ENCODE measurements at regions not wholly inside any gene's neighbourhood (a gene's known extent, or its start where the extent isn't known, plus 50 kb on each side); places are given as distances from the start of the nearest gene placed in this dataset.
"Not testable (repeated sequence)": the region's sequence is repeated elsewhere in the genome, so short reads cannot be mapped to it uniquely, and the experiment has no call there.

DNA sequence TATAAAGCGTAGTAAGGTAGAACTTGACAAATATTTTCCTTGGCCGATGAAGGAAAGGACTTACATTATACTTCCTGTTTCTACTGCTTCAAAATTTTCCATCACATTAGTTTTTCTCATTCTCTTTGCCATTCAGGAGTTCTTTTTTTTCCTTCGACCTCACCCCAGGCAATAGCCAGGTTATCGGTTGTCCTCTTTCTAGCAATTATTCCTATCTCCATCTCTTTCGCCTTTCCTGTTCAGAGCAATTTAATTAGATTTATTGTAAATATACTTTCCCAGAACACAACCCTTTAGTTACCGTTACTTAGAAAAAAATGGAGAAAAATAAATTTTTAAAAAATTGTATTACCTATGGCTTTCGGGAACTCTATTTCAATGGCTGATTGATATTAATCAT lies 205.2 kb downstream of the KCNJ2 start:
- Histone ChIP-seq H3K4me3 (ENCODE audit: low read length) (no peak overlapping the region), H2AFZ (ENCODE audit: low read depth, low read length) (no peak overlapping the region), H3K9me3 (ENCODE audit: low read length) (no peaks in the 10 kb centered on the region), H3K36me3 (ENCODE audit: insufficient read depth, low read length) (no peaks in the 10 kb centered on the region), H3K4me1 (ENCODE audit: insufficient read depth, low read length) (peaks cover 7% of the 10 kb centered on the region), H3K27me3 (ENCODE audit: insufficient read depth, low read length) (no peaks in the 10 kb centered on the region)

DNA sequence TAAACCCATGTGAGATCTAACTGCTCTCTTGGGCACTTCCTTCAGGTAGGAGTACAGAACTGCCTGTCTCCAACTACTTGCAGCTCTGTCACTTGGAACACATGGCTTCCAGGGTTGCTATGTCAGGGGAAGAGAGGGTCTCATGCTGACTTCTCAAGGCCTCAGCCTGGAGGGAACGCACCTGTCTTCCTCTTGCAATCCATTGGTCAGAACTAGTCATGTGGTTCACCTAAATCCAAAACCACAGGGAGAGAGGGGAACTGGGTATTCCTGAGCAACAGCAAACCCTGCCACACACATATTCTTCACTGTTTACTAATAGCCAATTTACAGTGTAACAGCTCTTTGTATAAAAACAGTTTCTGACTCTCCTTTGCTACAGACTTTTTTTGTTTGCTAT lies 206.1 kb downstream of the KCNJ2 start:
- Histone ChIP-seq H3K9me3 (ENCODE audit: low read length) (no peaks in the 10 kb centered on the region), H2AFZ (ENCODE audit: low read depth, low read length) (no peak overlapping the region), H3K4me3 (ENCODE audit: low read length) (no peak overlapping the region), H3K36me3 (ENCODE audit: insufficient read depth, low read length) (no peaks in the 10 kb centered on the region), H3K27me3 (ENCODE audit: insufficient read depth, low read length) (no peaks in the 10 kb centered on the region), H3K4me1 (ENCODE audit: insufficient read depth, low read length) (peaks cover 7% of the 10 kb centered on the region)

GRCh38 chr17:70375813-70376770 lies 206.8 kb downstream of the KCNJ2 start:
- Histone ChIP-seq H3K36me3 (ENCODE audit: insufficient read depth, low read length) (no peaks in the 10 kb centered on the region), H3K27me3 (ENCODE audit: insufficient read depth, low read length) (no peaks in the 10 kb centered on the region), H3K4me3 (ENCODE audit: low read length) (no peak overlapping the region), H3K9me3 (ENCODE audit: low read length) (no peaks in the 10 kb centered on the region), H3K4me1 (ENCODE audit: insufficient read depth, low read length) (peaks cover 7% of the 10 kb centered on the region), H2AFZ (ENCODE audit: low read depth, low read length) (no peak overlapping the region)

- H3K9me3 ChIP-seq (ENCODE audit: low read length): no peaks in the 10 kb centered on the region
- H2AFZ ChIP-seq (ENCODE audit: low read depth, low read length): no peak overlapping the region
- no peaks in the 10 kb centered on the region for H3K4me1 ChIP-seq (ENCODE audit: insufficient read depth, low read length)
- H3K36me3 ChIP-seq (ENCODE audit: insufficient read depth, low read length): no peaks in the 10 kb centered on the region
- no peaks in the 10 kb centered on the region for H3K27me3 ChIP-seq (ENCODE audit: insufficient read depth, low read length)
- no peak overlapping the region for H3K4me3 ChIP-seq (ENCODE audit: low read length)
These were observed 208.3 kb downstream of the KCNJ2 start for GRCh38 chr17:70377654-70378053.

GRCh38 chr17:70378076-70378475 lies 208.7 kb downstream of the KCNJ2 start:
- H3K27me3 ChIP-seq (ENCODE audit: insufficient read depth, low read length): no peaks in the 10 kb centered on the region
- no peaks in the 10 kb centered on the region for H3K36me3 ChIP-seq (ENCODE audit: insufficient read depth, low read length)
- H3K4me1 ChIP-seq (ENCODE audit: insufficient read depth, low read length): no peaks in the 10 kb centered on the region
- no peak overlapping the region for H3K4me3 ChIP-seq (ENCODE audit: low read length)
- no peaks in the 10 kb centered on the region for H3K9me3 ChIP-seq (ENCODE audit: low read length)
- H2AFZ ChIP-seq (ENCODE audit: low read depth, low read length): no peak overlapping the region

DNA sequence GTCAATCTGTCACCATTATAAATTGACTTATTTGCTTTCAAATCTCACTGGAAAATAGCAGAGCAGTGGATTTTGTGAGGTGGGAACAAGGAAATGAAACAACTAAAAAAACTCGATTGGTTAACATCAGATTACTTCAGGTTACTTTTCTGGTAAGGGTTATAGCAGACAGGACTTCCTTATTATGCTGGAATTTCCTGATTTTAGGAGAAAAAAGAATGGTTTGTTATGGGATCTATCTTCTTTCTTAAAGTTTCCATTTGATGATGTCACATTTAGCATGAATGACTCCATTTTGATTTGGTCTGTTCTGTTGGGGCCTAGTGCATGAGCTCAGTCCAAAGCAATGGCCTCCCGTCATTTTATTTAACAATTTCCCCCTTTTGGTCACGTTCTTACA lies 210.6 kb downstream of the KCNJ2 start:
- H3K4me1 ChIP-seq (ENCODE audit: insufficient read depth, low read length): no peaks in the 10 kb centered on the region
- H3K36me3 ChIP-seq (ENCODE audit: insufficient read depth, low read length): no peaks in the 10 kb centered on the region
- no peak overlapping the region for H2AFZ ChIP-seq (ENCODE audit: low read depth, low read length)

GRCh38 chr17:70381916-70382315 lies 212.6 kb downstream of the KCNJ2 start:
- H3K9me3 ChIP-seq (ENCODE audit: low read length); H2AFZ ChIP-seq (ENCODE audit: low read depth, low read length); H3K4me1 ChIP-seq (ENCODE audit: insufficient read depth, low read length); H3K36me3 ChIP-seq (ENCODE audit: insufficient read depth, low read length); H3K27me3 ChIP-seq (ENCODE audit: insufficient read depth, low read length); H3K4me3 ChIP-seq (ENCODE audit: low read length): not testable (repeated sequence)

More for the DNA sequence above, 210.6 kb downstream of the KCNJ2 start:
- Histone ChIP-seq H3K27me3 (ENCODE audit: insufficient read depth, low read length) (no peaks in the 10 kb centered on the region), H3K9me3 (ENCODE audit: low read length) (no peaks in the 10 kb centered on the region), H3K4me3 (ENCODE audit: low read length) (no peak overlapping the region)

- Histone ChIP-seq H3K4me1 (ENCODE audit: insufficient read depth, low read length) (no peaks in the 10 kb centered on the region), H3K9me3 (ENCODE audit: low read length) (no peaks in the 10 kb centered on the region)
These were observed 219.0 kb downstream of the KCNJ2 start for GRCh38 chr17:70388326-70388725.

GRCh38 chr17:70389232-70389757 lies 220.0 kb downstream of the KCNJ2 start:
- not testable (repeated sequence) for H2AFZ ChIP-seq (ENCODE audit: low read depth, low read length); H3K27me3 ChIP-seq (ENCODE audit: insufficient read depth, low read length); H3K9me3 ChIP-seq (ENCODE audit: low read length); H3K4me1 ChIP-seq (ENCODE audit: insufficient read depth, low read length); H3K36me3 ChIP-seq (ENCODE audit: insufficient read depth, low read length); H3K4me3 ChIP-seq (ENCODE audit: low read length)

More at GRCh38 chr17:70388326-70388725, 219.0 kb downstream of the KCNJ2 start:
- Histone ChIP-seq H3K27me3 (ENCODE audit: insufficient read depth, low read length) (no peaks in the 10 kb centered on the region), H3K36me3 (ENCODE audit: insufficient read depth, low read length) (no peaks in the 10 kb centered on the region), H3K4me3 (ENCODE audit: low read length) (no peak overlapping the region), H2AFZ (ENCODE audit: low read depth, low read length) (no peak overlapping the region)

GRCh38 chr17:70390049-70390448 lies 220.7 kb downstream of the KCNJ2 start:
- Histone ChIP-seq H3K4me3 (ENCODE audit: low read length) (no peak overlapping the region), H3K9me3 (ENCODE audit: low read length) (no peaks in the 10 kb centered on the region), H3K36me3 (ENCODE audit: insufficient read depth, low read length) (no peaks in the 10 kb centered on the region)

GRCh38 chr17:70394473-70395232 lies 225.3 kb downstream of the KCNJ2 start:
- H3K9me3 ChIP-seq (ENCODE audit: low read length): no peaks in the 10 kb centered on the region
- H3K36me3 ChIP-seq (ENCODE audit: insufficient read depth, low read length): no peaks in the 10 kb centered on the region
- H3K27me3 ChIP-seq (ENCODE audit: insufficient read depth, low read length): no peaks in the 10 kb centered on the region
- H3K4me1 ChIP-seq (ENCODE audit: insufficient read depth, low read length): no peaks in the 10 kb centered on the region
- no peak overlapping the region for H2AFZ ChIP-seq (ENCODE audit: low read depth, low read length)
- H3K4me3 ChIP-seq (ENCODE audit: low read length): no peak overlapping the region

More at GRCh38 chr17:70390049-70390448, 220.7 kb downstream of the KCNJ2 start:
- no peak overlapping the region for H2AFZ ChIP-seq (ENCODE audit: low read depth, low read length)
- H3K4me1 ChIP-seq (ENCODE audit: insufficient read depth, low read length): no peaks in the 10 kb centered on the region
- no peaks in the 10 kb centered on the region for H3K27me3 ChIP-seq (ENCODE audit: insufficient read depth, low read length)

GRCh38 chr17:70405492-70406220 lies 236.3 kb downstream of the KCNJ2 start:
- no peaks in the 10 kb centered on the region for H3K9me3 ChIP-seq (ENCODE audit: low read length)
- H3K36me3 ChIP-seq (ENCODE audit: insufficient read depth, low read length): no peaks in the 10 kb centered on the region
- no peak overlapping the region for H3K4me3 ChIP-seq (ENCODE audit: low read length)
- H3K4me1 ChIP-seq (ENCODE audit: insufficient read depth, low read length): no peaks in the 10 kb centered on the region
- H3K27me3 ChIP-seq (ENCODE audit: insufficient read depth, low read length): no peaks in the 10 kb centered on the region
- H2AFZ ChIP-seq (ENCODE audit: low read depth, low read length): no peak overlapping the region
